ENCODE measurements at regions not wholly inside any gene's neighbourhood (a gene's known extent, or its start where the extent isn't known, plus 50 kb on each side); places are given as distances from the start of the nearest gene placed in this dataset.

DNA sequence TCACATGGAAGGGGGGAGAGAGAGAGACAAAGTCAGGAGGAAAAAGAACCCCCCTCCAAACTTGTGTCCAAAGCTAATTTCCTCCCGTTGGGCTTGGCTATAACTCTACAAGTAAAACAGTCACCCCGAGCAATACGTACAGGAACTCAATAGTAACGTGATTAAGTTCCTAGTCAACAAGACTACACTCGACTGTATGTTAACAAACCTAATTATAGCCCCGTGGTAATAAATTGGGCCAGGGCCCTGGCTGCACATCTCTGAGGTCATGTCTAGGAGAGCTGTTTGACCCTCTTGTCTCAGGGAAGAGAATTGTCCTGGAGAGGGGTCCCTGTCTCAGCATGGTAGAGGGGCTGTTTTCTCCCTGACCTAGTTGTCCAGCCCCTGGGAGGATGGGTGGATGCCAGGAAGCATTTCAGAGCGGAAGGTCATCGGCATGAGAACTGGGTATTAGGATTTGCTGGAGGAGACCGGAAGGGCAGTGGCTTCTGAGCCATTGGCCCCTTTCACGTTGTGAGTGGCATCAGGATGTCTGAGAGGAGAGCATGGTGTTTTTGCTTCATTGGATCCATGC, 60.2 kb upstream of the COMTD1 start:
- peak overlapping the region; percentile 76 for H3K4me3 ChIP-seq (ENCODE audit: low read length)
- no peak overlapping the region for H3K9ac ChIP-seq (ENCODE audit: low read length)
- H3K27me3 ChIP-seq (ENCODE audit: low read depth, low read length), result peaks cover 23% of the 10 kb centered on the region
- H3K79me2 ChIP-seq (ENCODE audit: low read length), result no peaks in the 10 kb centered on the region
- H3K9me3 ChIP-seq (ENCODE audit: insufficient read depth, low read length), result no peaks in the 10 kb centered on the region
- H3K4me1 ChIP-seq (ENCODE audit: low read length), result no peaks in the 10 kb centered on the region
- H3K27ac ChIP-seq (ENCODE audit: low read length), result no peak overlapping the region
- H3K4me2 ChIP-seq (ENCODE audit: low read length), result peak overlapping the region; percentile 70
- no peak overlapping the region for H2AFZ ChIP-seq (ENCODE audit: low read depth, low read length)
- no peaks in the 10 kb centered on the region for H3K36me3 ChIP-seq (replicated peaks; ENCODE audit: low read depth, low read length)
- no peak for TF ChIP-seq EZH2phosphoT487 (IDR thresholded peaks at IDR 0.05; ENCODE audit: low read depth)
- TF ChIP-seq, protein P1, sequence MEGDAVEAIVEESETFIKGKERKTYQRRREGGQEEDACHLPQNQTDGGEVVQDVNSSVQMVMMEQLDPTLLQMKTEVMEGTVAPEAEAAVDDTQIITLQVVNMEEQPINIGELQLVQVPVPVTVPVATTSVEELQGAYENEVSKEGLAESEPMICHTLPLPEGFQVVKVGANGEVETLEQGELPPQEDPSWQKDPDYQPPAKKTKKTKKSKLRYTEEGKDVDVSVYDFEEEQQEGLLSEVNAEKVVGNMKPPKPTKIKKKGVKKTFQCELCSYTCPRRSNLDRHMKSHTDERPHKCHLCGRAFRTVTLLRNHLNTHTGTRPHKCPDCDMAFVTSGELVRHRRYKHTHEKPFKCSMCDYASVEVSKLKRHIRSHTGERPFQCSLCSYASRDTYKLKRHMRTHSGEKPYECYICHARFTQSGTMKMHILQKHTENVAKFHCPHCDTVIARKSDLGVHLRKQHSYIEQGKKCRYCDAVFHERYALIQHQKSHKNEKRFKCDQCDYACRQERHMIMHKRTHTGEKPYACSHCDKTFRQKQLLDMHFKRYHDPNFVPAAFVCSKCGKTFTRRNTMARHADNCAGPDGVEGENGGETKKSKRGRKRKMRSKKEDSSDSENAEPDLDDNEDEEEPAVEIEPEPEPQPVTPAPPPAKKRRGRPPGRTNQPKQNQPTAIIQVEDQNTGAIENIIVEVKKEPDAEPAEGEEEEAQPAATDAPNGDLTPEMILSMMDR (IDR thresholded peaks at IDR 0.05; ENCODE audit: low read depth, low read length), result no peak
- H4K20me1 ChIP-seq (ENCODE audit: insufficient read depth, low read length), result no peaks in the 10 kb centered on the region

DNA sequence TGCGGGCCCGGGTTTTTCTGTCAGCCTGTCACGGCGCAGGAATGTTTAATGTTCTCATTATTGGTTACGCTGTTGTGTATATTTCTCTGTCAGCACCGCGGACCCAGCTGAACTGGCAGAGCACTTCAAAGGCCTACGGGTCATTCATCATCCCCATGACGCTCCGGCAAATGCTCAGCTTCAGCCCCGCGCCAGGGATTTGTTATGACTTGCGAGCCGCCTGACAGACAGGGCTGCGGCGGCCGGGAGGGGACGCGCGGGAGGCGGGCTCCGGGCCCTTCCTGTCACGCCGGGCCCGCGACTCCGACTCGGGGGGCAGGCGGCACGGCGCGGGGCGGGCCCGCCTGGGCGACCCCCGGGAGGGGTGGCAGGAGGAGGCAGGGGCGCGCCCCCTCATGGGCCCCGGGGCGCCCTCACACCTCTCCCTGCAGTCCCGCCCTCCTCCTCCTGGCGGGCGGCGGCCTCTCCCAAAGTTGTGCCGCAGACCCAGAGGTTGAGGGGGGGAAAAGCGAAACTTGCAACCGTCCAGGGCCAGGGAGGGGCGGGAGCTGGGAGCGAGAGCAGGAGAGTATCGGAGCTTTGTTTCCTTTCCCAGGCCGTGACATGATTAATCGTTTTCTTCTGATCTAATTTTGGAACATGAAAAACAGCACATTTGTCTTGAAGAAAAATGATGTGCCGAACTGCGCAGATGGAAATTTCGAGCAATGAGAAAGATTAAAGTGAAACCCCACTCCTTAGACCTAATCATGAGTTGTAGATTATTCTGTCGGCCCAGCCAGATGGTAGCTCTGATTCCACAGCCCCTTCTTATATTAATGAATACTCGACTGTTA, 59.3 kb upstream of the COMTD1 start:
- Histone ChIP-seq H3K27me3 (ENCODE audit: low read depth, low read length) (peaks cover 23% of the 10 kb centered on the region), H3K4me3 (ENCODE audit: low read length) (peak overlapping the region; percentile 76), H3K4me2 (ENCODE audit: low read length) (peak overlapping the region; percentile 70), H4K20me1 (ENCODE audit: insufficient read depth, low read length) (no peaks in the 10 kb centered on the region), H3K36me3 (replicated peaks; ENCODE audit: low read depth, low read length) (no peaks in the 10 kb centered on the region), H3K9ac (ENCODE audit: low read length) (peak overlapping the region; percentile 40; the same call in 1 of the 2 replicates), H2AFZ (ENCODE audit: low read depth, low read length) (peak overlapping the region; percentile 74), H3K79me2 (ENCODE audit: low read length) (no peaks in the 10 kb centered on the region), H3K4me1 (ENCODE audit: low read length) (no peaks in the 10 kb centered on the region), H3K27ac (ENCODE audit: low read length) (no peak overlapping the region), H3K9me3 (ENCODE audit: insufficient read depth, low read length) (no peaks in the 10 kb centered on the region)
- TF ChIP-seq EZH2phosphoT487 (IDR thresholded peaks at IDR 0.05; ENCODE audit: low read depth), result no peak
- TF ChIP-seq, protein P1 (IDR thresholded peaks at IDR 0.05; ENCODE audit: low read depth, low read length), result peak; percentile 11

DNA sequence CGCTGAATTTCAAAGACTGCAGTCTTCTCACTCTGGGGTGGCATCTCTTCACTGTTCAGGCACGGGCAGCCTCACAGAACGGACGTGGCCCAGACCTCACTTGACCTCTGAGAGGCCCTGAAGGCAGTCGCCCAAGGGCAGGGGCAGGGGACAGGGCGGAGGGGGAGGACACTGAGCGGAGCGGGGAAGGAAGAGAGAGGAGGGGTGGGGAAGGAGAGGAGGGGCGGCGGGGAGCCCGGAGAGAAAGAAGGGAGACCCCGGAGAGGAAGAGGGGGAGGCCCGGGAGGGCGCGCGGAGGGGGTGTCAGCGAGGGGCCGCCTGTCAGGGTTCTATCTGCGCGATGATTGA, 58.7 kb upstream of the COMTD1 start:
- Histone ChIP-seq H3K4me1 (ENCODE audit: low read length) (no peaks in the 10 kb centered on the region), H3K36me3 (replicated peaks; ENCODE audit: low read depth, low read length) (no peaks in the 10 kb centered on the region), H3K27me3 (ENCODE audit: low read depth, low read length) (peaks cover 23% of the 10 kb centered on the region), H4K20me1 (ENCODE audit: insufficient read depth, low read length) (no peaks in the 10 kb centered on the region), H3K4me3 (ENCODE audit: low read length) (peak overlapping the region; percentile 76), H3K79me2 (ENCODE audit: low read length) (no peaks in the 10 kb centered on the region), H3K4me2 (ENCODE audit: low read length) (peak overlapping the region; percentile 70), H3K27ac (ENCODE audit: low read length) (no peak overlapping the region), H3K9me3 (ENCODE audit: insufficient read depth, low read length) (no peaks in the 10 kb centered on the region), H2AFZ (ENCODE audit: low read depth, low read length) (peak overlapping the region; percentile 74), H3K9ac (ENCODE audit: low read length) (peak overlapping the region; percentile 40; the same call in 1 of the 2 replicates)
- no peak for TF ChIP-seq EZH2phosphoT487 (IDR thresholded peaks at IDR 0.05; ENCODE audit: low read depth)
- TF ChIP-seq, protein P1 (IDR thresholded peaks at IDR 0.05; ENCODE audit: low read depth, low read length), result no peak

- H3K9ac ChIP-seq (ENCODE audit: low read length), result no peak overlapping the region
- peak overlapping the region; percentile 70 for H3K4me2 ChIP-seq (ENCODE audit: low read length)
- no peaks in the 10 kb centered on the region for H4K20me1 ChIP-seq (ENCODE audit: insufficient read depth, low read length)
- no peaks in the 10 kb centered on the region for H3K36me3 ChIP-seq (replicated peaks; ENCODE audit: low read depth, low read length)
- TF ChIP-seq, protein P1 (IDR thresholded peaks at IDR 0.05; ENCODE audit: low read depth, low read length), result no peak
- no peak for TF ChIP-seq EZH2phosphoT487 (IDR thresholded peaks at IDR 0.05; ENCODE audit: low read depth)
- no peak overlapping the region for H3K27ac ChIP-seq (ENCODE audit: low read length)
- peaks cover 23% of the 10 kb centered on the region for H3K27me3 ChIP-seq (ENCODE audit: low read depth, low read length)
- H3K9me3 ChIP-seq (ENCODE audit: insufficient read depth, low read length), result no peaks in the 10 kb centered on the region
- H2AFZ ChIP-seq (ENCODE audit: low read depth, low read length), result no peak overlapping the region; the same call in 1 of the 2 replicates
- no peaks in the 10 kb centered on the region for H3K79me2 ChIP-seq (ENCODE audit: low read length)
- H3K4me1 ChIP-seq (ENCODE audit: low read length), result no peaks in the 10 kb centered on the region
- H3K4me3 ChIP-seq (ENCODE audit: low read length), result no peak overlapping the region; the same call in 1 of the 2 replicates
Measured at GRCh38 chr10:75294031-75294437, 58.3 kb upstream of the COMTD1 start.

Measured in OCI-LY3 (cell line).